ENCODE measurements at regions not wholly inside any gene's neighbourhood (a gene's known extent, or its start where the extent isn't known, plus 50 kb on each side); places are given as distances from the start of the nearest gene placed in this dataset.

DNA sequence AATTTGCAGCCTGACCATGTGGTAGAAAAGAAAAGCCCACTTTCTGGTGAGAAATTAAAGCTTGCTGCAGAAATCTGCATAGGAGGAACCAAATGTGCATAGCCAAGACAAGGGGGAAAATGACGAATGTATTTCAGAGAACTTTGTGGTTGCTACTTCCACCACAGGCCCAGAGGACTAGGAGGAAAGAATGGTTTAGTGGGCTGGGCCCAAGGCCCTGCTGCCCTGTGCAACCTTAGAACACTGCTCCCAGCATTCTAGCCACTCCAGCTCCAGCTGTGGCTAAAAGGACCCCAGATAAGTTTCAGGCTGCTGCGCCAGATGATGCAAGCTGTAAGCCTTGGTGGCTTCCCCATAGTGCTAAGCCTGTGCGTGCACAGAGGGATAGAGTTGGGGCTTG, 764.3 kb downstream of the SLC6A15 start:
- TF ChIP-seq, protein P1, sequence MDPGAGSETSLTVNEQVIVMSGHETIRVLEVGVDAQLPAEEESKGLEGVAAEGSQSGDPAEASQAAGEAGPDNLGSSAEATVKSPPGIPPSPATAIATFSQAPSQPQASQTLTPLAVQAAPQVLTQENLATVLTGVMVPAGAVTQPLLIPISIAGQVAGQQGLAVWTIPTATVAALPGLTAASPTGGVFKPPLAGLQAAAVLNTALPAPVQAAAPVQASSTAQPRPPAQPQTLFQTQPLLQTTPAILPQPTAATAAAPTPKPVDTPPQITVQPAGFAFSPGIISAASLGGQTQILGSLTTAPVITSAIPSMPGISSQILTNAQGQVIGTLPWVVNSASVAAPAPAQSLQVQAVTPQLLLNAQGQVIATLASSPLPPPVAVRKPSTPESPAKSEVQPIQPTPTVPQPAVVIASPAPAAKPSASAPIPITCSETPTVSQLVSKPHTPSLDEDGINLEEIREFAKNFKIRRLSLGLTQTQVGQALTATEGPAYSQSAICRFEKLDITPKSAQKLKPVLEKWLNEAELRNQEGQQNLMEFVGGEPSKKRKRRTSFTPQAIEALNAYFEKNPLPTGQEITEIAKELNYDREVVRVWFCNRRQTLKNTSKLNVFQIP (CRISPR knock-in tag; IDR thresholded peaks at IDR 0.05; ENCODE audit: borderline replicate concordance, low read depth), result no peak
- TF ChIP-seq CSDC2 (CRISPR knock-in tag; IDR thresholded peaks at IDR 0.05), result no peak
- TF ChIP-seq ARNTL (CRISPR knock-in tag; IDR thresholded peaks at IDR 0.05; ENCODE audit: borderline replicate concordance, low read depth), result no peak
- TF ChIP-seq, protein P2, sequence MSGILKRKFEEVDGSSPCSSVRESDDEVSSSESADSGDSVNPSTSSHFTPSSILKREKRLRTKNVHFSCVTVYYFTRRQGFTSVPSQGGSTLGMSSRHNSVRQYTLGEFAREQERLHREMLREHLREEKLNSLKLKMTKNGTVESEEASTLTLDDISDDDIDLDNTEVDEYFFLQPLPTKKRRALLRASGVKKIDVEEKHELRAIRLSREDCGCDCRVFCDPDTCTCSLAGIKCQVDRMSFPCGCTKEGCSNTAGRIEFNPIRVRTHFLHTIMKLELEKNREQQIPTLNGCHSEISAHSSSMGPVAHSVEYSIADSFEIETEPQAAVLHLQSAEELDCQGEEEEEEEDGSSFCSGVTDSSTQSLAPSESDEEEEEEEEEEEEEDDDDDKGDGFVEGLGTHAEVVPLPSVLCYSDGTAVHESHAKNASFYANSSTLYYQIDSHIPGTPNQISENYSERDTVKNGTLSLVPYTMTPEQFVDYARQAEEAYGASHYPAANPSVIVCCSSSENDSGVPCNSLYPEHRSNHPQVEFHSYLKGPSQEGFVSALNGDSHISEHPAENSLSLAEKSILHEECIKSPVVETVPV (CRISPR knock-in tag; IDR thresholded peaks at IDR 0.05), result no peak

Measured in SK-N-SH treated with all-trans-retinoic acid at 6 μM for 48 hours (cell line).